ENCODE measurements at regions not wholly inside any gene's neighbourhood (a gene's known extent, or its start where the extent isn't known, plus 50 kb on each side); places are given as distances from the start of the nearest gene placed in this dataset.

DNA sequence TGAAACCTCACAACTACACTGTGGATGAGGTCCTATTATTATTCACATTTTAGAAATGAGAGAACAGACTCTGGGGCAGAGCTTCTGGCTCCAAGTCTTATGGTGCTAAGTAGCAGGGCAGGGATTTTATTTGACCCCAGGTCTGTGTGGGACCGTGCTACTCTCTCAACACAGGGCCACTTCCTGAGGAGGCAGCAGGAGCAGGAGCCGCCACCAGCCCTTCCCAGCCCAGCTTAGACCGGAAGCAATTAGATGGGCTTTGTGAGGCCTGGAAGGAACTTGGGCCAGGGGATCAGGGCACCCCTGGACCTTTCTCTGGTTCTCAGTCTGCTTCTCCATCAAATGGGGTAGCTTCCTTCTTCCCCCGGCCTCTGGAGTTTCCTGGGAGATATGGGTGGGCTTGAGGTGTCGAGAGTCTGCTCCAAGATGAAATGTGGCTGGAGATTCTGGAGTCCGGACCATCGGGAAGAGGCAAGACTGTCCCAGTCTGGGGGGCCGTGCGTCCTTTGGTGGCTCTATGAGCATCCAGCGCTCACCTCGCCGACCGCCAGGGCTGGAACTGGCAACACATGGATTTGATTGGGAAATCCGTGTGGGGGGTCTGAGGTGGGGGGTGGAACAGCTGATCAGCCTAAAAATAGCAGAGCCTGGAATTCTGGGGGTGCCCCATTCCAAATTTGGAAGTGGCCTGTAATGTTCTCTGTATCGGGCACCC, 136.8 kb downstream of the FOXD2 start:
- Histone ChIP-seq H4K20me1 (ENCODE audit: control insufficient read depth, insufficient read depth, insufficient read length) (no peaks in the 10 kb centered on the region), H3K14ac (ENCODE audit: insufficient read depth, low read length) (no peak overlapping the region), H3K4me2 (ENCODE audit: insufficient read depth, insufficient read length, low read length) (no peak overlapping the region), H3K27me3 (ENCODE audit: insufficient read depth, low read length) (no peaks in the 10 kb centered on the region; the same call in 1 of the 2 replicates), H2AFZ (ENCODE audit: low read length) (no peak overlapping the region), H2BK120ac (ENCODE audit: low read depth, low read length, poor library complexity, severe bottlenecking) (no peak overlapping the region), H2BK5ac (ENCODE audit: insufficient read length, low read length) (no peak overlapping the region), H3K9me3 (ENCODE audit: control insufficient read depth, low read depth, low read length) (no peaks in the 10 kb centered on the region), H3K4me1 (ENCODE audit: insufficient read depth, low read length) (peaks cover 15% of the 10 kb centered on the region; the same call in 1 of the 2 replicates), H4K5ac (ENCODE audit: insufficient read length, low read depth, low read length) (no peak overlapping the region), H4K8ac (replicated peaks; ENCODE audit: insufficient read length, low read depth, low read length) (no peak overlapping the region), H3K18ac (ENCODE audit: insufficient read length, low read depth, low read length) (no peak overlapping the region), H3K9ac (ENCODE audit: extremely low read depth, insufficient read length, low read length) (no peak overlapping the region), H3K79me1 (ENCODE audit: insufficient read depth, low read depth, low read length, poor library complexity, severe bottlenecking) (no peaks in the 10 kb centered on the region), H3K4ac (ENCODE audit: low read depth, low read length) (no peak overlapping the region), H4K91ac (ENCODE audit: insufficient read length, low read depth, low read length) (no peak overlapping the region), H3K56ac (ENCODE audit: insufficient read length, low read depth, low read length) (no peak overlapping the region), H3K23ac (ENCODE audit: insufficient read length, low read depth, low read length) (no peak overlapping the region), H2BK12ac (ENCODE audit: insufficient read length, low read depth, low read length) (no peak overlapping the region), H2AK5ac (ENCODE audit: insufficient read length, low read length) (no peak overlapping the region), H3K27ac (ENCODE audit: insufficient read length, low read depth, low read length) (no peak overlapping the region), H2BK20ac (ENCODE audit: low read depth, low read length, poor library complexity, severe bottlenecking) (no peak overlapping the region), H3T11ph (ENCODE audit: low read length) (no peak overlapping the region), H2BK15ac (ENCODE audit: low read depth, low read length) (no peak overlapping the region), H3K79me2 (ENCODE audit: insufficient read depth, low read length) (no peaks in the 10 kb centered on the region), H3K23me2 (ENCODE audit: insufficient read length, low read depth, low read length, poor library complexity, severe bottlenecking) (no peaks in the 10 kb centered on the region)
- Mint-ChIP-seq H3K27ac (no peak overlapping the region), H3K27me3 (ENCODE audit: low read depth) (peaks cover 28% of the 10 kb centered on the region), H3K4me1 (peaks cover 56 to 64% of the 10 kb centered on the region in 2 experiments), H3K36me3 (ENCODE audit: insufficient read depth in 1 of 3, low read depth in 3 of 3) (no peaks in the 10 kb centered on the region; a peak in 1 of 7 replicates), H3K4me3 (no peak overlapping the region; a peak in 1 of 5 replicates), H3K9me3 (no peaks in the 10 kb centered on the region)
- TF ChIP-seq, protein P1, sequence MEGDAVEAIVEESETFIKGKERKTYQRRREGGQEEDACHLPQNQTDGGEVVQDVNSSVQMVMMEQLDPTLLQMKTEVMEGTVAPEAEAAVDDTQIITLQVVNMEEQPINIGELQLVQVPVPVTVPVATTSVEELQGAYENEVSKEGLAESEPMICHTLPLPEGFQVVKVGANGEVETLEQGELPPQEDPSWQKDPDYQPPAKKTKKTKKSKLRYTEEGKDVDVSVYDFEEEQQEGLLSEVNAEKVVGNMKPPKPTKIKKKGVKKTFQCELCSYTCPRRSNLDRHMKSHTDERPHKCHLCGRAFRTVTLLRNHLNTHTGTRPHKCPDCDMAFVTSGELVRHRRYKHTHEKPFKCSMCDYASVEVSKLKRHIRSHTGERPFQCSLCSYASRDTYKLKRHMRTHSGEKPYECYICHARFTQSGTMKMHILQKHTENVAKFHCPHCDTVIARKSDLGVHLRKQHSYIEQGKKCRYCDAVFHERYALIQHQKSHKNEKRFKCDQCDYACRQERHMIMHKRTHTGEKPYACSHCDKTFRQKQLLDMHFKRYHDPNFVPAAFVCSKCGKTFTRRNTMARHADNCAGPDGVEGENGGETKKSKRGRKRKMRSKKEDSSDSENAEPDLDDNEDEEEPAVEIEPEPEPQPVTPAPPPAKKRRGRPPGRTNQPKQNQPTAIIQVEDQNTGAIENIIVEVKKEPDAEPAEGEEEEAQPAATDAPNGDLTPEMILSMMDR (conservative IDR thresholded peaks at IDR 0.05): no peak
- no peak for DNase-seq
- WGBS (ENCODE audit: extremely low coverage, insufficient read length, low lambda C conversion rate): no CpG with 5 or more reads among the region's 15 CpGs

Measured in H9 (cell line).